Endothelial cell of umbilical vein (primary cell): ENCODE measurements at regions not wholly inside any gene's neighbourhood (a gene's known extent, or its start where the extent isn't known, plus 50 kb on each side); places are given as distances from the start of the nearest gene placed in this dataset.

Source experiments
- BruUV-seq: library from RNA; stranded (reverse); fragments of 400-500 nt; replicated peaks from 2 replicates; lab custom pipeline; 2021; lab: Mats Ljungman, UMichigan
- CTCF ChIA-PET: fragments of 300-600, 350-600 bp; sonication (Branson Sonifier 250); formaldehyde crosslinking; loops from one replicate; lab custom pipeline; 2021; ENCODE audit warnings: antibody characterized with exemption, inconsistent platforms; lab: Charles Lee
- POLR2A ChIA-PET: fragments of 300-600, 350-600 bp; sonication (Branson Sonifier 250); formaldehyde crosslinking; loops from one replicate; lab custom pipeline; 2021; ENCODE audit warnings: antibody characterized with exemption, inconsistent platforms; lab: Charles Lee
- DNase-seq: peaks from one replicate; pipeline ENCODE4 v3.0.0-alpha.2; 2011; ENCODE audit warnings: low read depth, low spot score
- FAIRE-seq: peaks from 2 replicates; lab custom pipeline; 2011; peaks lifted over from hg19 to GRCh38; lab: Jason Lieb, UNC
- H2AFZ ChIP-seq: 2 replicates; pipeline ENCODE4 v1.6.0; 2012; ENCODE audit warnings: low read depth, low read length, control low read depth, inconsistent platforms
- H3K27ac ChIP-seq: 2 replicates; pipeline ENCODE4 v1.5.1; 2011; ENCODE audit warnings: low read depth, mild to moderate bottlenecking, control low read depth, low read length, moderate library complexity; ENCODE audit not compliant: insufficient read depth
- H3K27me3 ChIP-seq, 2 experiments: 2 replicates each; pipeline versions ENCODE4 v1.6.0 to v1.6.1; 2011; ENCODE audit warnings: low read length in 2 of 2, mixed read lengths in 1 of 2; ENCODE audit not compliant: control insufficient read depth in 2 of 2, insufficient read depth in 2 of 2
- H3K36me3 ChIP-seq, 2 experiments: 2 replicates in 1 of 2; 3 replicates in 1 of 2; pipeline ENCODE4 v1.5.1; 2011; ENCODE audit warnings: low read length in 2 of 2, mild to moderate bottlenecking in 1 of 2, moderate library complexity in 1 of 2; ENCODE audit not compliant: control insufficient read depth in 2 of 2, insufficient read depth in 2 of 2; ENCODE audit errors: extremely low read depth in 1 of 2
- H3K4me1 ChIP-seq: 3 replicates; pipeline ENCODE4 v1.5.1; 2011; ENCODE audit warnings: mild to moderate bottlenecking, low read length; ENCODE audit not compliant: control insufficient read depth, insufficient read depth; ENCODE audit errors: extremely low read depth
- H3K4me2 ChIP-seq: 2 replicates; pipeline ENCODE4 v1.6.1; 2011; ENCODE audit warnings: low read length, control low read depth, mixed read lengths; ENCODE audit not compliant: insufficient read depth
- H3K4me3 ChIP-seq, 3 experiments: fragments of 200-600 bp in 1 of 3; sonication (generic), shearing (Covaris generic) in 1 of 3; replicated peaks in 1 of 3; 2 replicates each; pipeline ENCODE4 v1.5.1; 2011 to 2016; ENCODE audit warnings: control low read depth in 3 of 3, low read length in 3 of 3, mild to moderate bottlenecking in 2 of 3, inconsistent platforms in 1 of 3, low read depth in 1 of 3, moderate library complexity in 1 of 3; ENCODE audit not compliant: insufficient read depth in 1 of 3
- H3K79me2 ChIP-seq: 2 replicates; pipeline ENCODE4 v1.6.0; 2012; ENCODE audit warnings: low read length, inconsistent platforms; ENCODE audit not compliant: control insufficient read depth, insufficient read depth
- H3K9ac ChIP-seq: replicated peaks from 2 replicates; pipeline ENCODE3; 2011; ENCODE audit warnings: low read length, control low read depth; ENCODE audit not compliant: insufficient read depth; ENCODE audit errors: extremely low read depth
- H3K9me1 ChIP-seq: replicated peaks from 3 replicates; pipeline ENCODE4 v1.6.0; 2011; ENCODE audit warnings: mild to moderate bottlenecking, low read length; ENCODE audit not compliant: control insufficient read depth, insufficient read depth; ENCODE audit errors: extremely low read depth
- H3K9me3 ChIP-seq: replicated peaks from 2 replicates; pipeline ENCODE4 v1.5.1; 2012; ENCODE audit warnings: low read length, inconsistent platforms; ENCODE audit not compliant: control insufficient read depth, insufficient read depth
- H4K20me1 ChIP-seq: replicated peaks from 2 replicates; pipeline ENCODE3; 2011; ENCODE audit warnings: mild to moderate bottlenecking, low read length; ENCODE audit not compliant: control insufficient read depth, insufficient read depth; ENCODE audit errors: extremely low read depth
- EZH2 ChIP-seq: IDR thresholded peaks from 2 replicates; pipeline ENCODE4 v1.6.1; 2012; ENCODE audit warnings: borderline replicate concordance, low read depth, mild to moderate bottlenecking, moderate library complexity, low read length, inconsistent platforms; ENCODE audit not compliant: severe bottlenecking
- GATA2 ChIP-seq: IDR thresholded peaks from 2 replicates; pipeline ENCODE4 v1.7.0; 2011; ENCODE audit warnings: low read depth, mild to moderate bottlenecking, moderate library complexity, mixed read lengths, low read length; ENCODE audit not compliant: insufficient read length, insufficient read depth
- JUN ChIP-seq: IDR thresholded peaks from 2 replicates; pipeline ENCODE4 v1.6.1; 2011; ENCODE audit warnings: borderline replicate concordance, low read depth; ENCODE audit not compliant: insufficient read length, insufficient read depth
- POLR2AphosphoS5 ChIP-seq: IDR thresholded peaks from 2 replicates; pipeline ENCODE4 v1.6.1; 2012; ENCODE audit warnings: low read depth, mild to moderate bottlenecking, control low read depth, low read length, moderate library complexity; ENCODE audit not compliant: insufficient read depth
- dilution Hi-C: fragments of 300-500 bp; cut with MboI; formaldehyde crosslinking; loops from one replicate; pipeline ENCODE4 v1.15.0; 2019; ENCODE audit warnings: low sequenced_read_pairs; ENCODE audit not compliant: extremely low pct_ligation_motif_present
- intact Hi-C: fragments of 100-400 bp; cut with micrococcal nuclease; formaldehyde crosslinking; loops from one replicate; pipeline ENCODE4 v1.10.0; 2022
- TF ChIP-seq, protein P1 (sequence below), 2 donors: IDR thresholded peaks; 1 replicate in 1 of 2; 2 replicates in 1 of 2; pipeline ENCODE4 v1.5.1; 2011; ENCODE audit warnings: low read length in 2 of 2, mild to moderate bottlenecking in 2 of 2, moderate library complexity in 2 of 2, control low read depth in 1 of 2, inconsistent platforms in 1 of 2, low read depth in 1 of 2; ENCODE audit not compliant: insufficient read depth in 1 of 2; ENCODE audit errors: extremely low read depth in 1 of 2

DNA sequence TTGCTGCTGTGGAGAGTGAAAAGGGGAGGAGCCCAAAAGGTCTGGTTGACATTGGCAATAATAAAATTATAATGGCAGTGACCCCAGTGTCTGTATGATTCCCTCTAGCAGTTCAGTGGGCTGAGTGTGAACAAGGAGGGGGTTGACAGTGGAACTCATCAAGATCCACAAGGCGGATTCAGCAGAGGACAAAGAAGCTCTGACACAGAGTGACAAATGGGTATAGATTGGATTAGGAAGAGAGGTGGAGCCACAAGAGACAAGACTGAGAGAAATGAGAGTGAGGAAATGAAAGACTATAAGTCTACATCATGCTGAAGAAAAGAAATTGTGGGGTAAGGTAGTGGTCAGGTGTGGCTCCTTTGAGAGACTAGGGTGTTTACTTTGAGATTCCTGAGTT, 58.9 kb downstream of the CCDC71L start:
- Histone ChIP-seq H3K9me1 (no peaks in the 10 kb centered on the region), H3K4me3 (no peak overlapping the region), H3K4me2 (no peak overlapping the region), H3K9ac (no peak overlapping the region), H2AFZ (no peak overlapping the region), H3K27ac (no peak overlapping the region), H3K9me3 (no peaks in the 10 kb centered on the region), H3K79me2 (no peaks in the 10 kb centered on the region), H3K36me3 (no peaks in the 10 kb centered on the region), H3K27me3 (no peaks in the 10 kb centered on the region), H3K4me1 (peaks cover 3% of the 10 kb centered on the region), H4K20me1 (no peaks in the 10 kb centered on the region)
- ChIA-PET CTCF (no interaction called here), POLR2A (no interaction called here)
- DNase-seq (no peak), FAIRE-seq (no peak)
- BruUV-seq, result no TSS peak
- intact Hi-C loops (no loop called here), dilution Hi-C loops (no loop called here)
- no peak for TF ChIP-seq GATA2
- TF ChIP-seq, protein P1, sequence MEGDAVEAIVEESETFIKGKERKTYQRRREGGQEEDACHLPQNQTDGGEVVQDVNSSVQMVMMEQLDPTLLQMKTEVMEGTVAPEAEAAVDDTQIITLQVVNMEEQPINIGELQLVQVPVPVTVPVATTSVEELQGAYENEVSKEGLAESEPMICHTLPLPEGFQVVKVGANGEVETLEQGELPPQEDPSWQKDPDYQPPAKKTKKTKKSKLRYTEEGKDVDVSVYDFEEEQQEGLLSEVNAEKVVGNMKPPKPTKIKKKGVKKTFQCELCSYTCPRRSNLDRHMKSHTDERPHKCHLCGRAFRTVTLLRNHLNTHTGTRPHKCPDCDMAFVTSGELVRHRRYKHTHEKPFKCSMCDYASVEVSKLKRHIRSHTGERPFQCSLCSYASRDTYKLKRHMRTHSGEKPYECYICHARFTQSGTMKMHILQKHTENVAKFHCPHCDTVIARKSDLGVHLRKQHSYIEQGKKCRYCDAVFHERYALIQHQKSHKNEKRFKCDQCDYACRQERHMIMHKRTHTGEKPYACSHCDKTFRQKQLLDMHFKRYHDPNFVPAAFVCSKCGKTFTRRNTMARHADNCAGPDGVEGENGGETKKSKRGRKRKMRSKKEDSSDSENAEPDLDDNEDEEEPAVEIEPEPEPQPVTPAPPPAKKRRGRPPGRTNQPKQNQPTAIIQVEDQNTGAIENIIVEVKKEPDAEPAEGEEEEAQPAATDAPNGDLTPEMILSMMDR (IDR thresholded peaks at IDR 0.05; ENCODE audit: extremely low read depth in 1 of 2, insufficient read depth in 1 of 2, low read depth in 1 of 2, low read length in 2 of 2), result no peak
- TF ChIP-seq EZH2, result no peak
- no peak for TF ChIP-seq POLR2AphosphoS5
- no peak for TF ChIP-seq JUN
